SK-N-SH treated with all-trans-retinoic acid at 6 μM for 48 hours (cell line): ENCODE measurements at regions not wholly inside any gene's neighbourhood (a gene's known extent, or its start where the extent isn't known, plus 50 kb on each side); places are given as distances from the start of the nearest gene placed in this dataset.

Experiments used
- CSDC2 ChIP-seq: fragments of 250-450 bp; sonication (Bioruptor Pico); IDR thresholded peaks from 2 replicates; pipeline ENCODE4 v1.5.0; 2020; ENCODE audit warnings: mild to moderate bottlenecking, moderate library complexity
- GLIS3 ChIP-seq: fragments of 250-450 bp; sonication (Bioruptor Pico); IDR thresholded peaks from 2 replicates; pipeline ENCODE4 v1.5.0; 2020; ENCODE audit warnings: mild to moderate bottlenecking, moderate library complexity
- OSR1 ChIP-seq: fragments of 250-450 bp; sonication (Bioruptor Pico); IDR thresholded peaks from 2 replicates; pipeline ENCODE4 v1.8.0; 2022; ENCODE audit warnings: moderate library complexity, mild to moderate bottlenecking, inconsistent platforms
- ZNF565 ChIP-seq: fragments of 450-650 bp; formaldehyde crosslinking; conservative IDR thresholded peaks from 2 replicates; pipeline ENCODE4 v1.5.0; 2020; ENCODE audit warnings: low read depth, mild to moderate bottlenecking, moderate library complexity

DNA sequence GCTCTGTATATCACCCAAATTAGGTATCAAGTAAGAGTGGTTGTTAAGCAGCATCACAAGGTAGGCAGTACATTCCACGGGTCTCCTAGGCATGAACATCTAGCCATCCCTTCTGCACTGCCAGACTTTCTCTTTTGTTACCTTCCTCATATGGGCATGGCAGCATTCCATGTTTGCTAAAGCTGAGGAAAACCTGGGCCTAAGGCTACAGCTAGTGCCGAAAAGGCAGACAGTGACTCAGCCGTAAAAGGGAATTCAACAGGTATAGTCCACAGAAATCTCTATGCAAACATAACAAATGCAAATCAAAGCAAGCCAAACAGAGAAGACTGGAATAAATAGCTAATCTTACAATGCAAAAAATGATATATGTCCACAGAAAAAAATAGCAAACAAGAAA is 645.4 kb downstream of the ZBBX start:
- TF ChIP-seq ZNF565 (no peak), GLIS3 (no peak), CSDC2 (CRISPR knock-in tag) (no peak), OSR1 (CRISPR knock-in tag) (no peak)
